ENCODE measurements at regions not wholly inside any gene's neighbourhood (a gene's known extent, or its start where the extent isn't known, plus 50 kb on each side); places are given as distances from the start of the nearest gene placed in this dataset.

- TF ChIP-seq CTCF (IDR thresholded peaks at IDR 0.05), result no peak
- TF ChIP-seq PREB (CRISPR knock-in tag; IDR thresholded peaks at IDR 0.05; ENCODE audit: borderline replicate concordance), result no peak
- TF ChIP-seq TEAD1 (CRISPR knock-in tag; IDR thresholded peaks at IDR 0.05), result no peak
- no peak for TF ChIP-seq MLX (CRISPR knock-in tag; IDR thresholded peaks at IDR 0.05)
- no peak for TF ChIP-seq CBFB (CRISPR knock-in tag; IDR thresholded peaks at IDR 0.05; ENCODE audit: low read depth)
- no peak for TF ChIP-seq RELA (CRISPR knock-in tag; IDR thresholded peaks at IDR 0.05; ENCODE audit: borderline replicate concordance)
- no peak for TF ChIP-seq SP1 (CRISPR knock-in tag; conservative IDR thresholded peaks at IDR 0.05)
- TF ChIP-seq ZNF425 (CRISPR knock-in tag; conservative IDR thresholded peaks at IDR 0.05), result no peak
- no peak for TF ChIP-seq E2F5 (CRISPR knock-in tag; IDR thresholded peaks at IDR 0.05)
Measured at GRCh38 chr4:171397175-171397574, 416.0 kb upstream of the GALNTL6 start.
